ENCODE measurements at regions not wholly inside any gene's neighbourhood (a gene's known extent, or its start where the extent isn't known, plus 50 kb on each side); places are given as distances from the start of the nearest gene placed in this dataset.

DNA sequence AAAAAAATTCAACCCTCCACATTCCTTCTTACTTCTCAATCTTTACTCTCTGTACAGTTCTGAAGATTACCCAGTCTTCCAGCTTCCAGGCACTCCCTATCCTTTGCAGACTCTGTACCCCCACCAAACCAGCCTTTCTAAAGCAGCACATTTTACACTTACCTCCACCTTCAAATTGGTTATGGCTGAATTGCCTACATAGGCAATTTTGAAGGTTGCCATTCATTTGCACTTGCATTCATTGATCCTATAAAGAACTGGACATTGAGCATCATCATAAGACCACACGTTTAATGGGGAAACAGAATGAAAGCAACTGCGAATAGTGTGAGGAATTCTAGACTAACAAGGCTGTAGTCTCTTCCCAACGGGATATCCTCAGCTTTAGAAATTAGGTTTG lies 233.4 kb downstream of the TRIB2 start:
- TF ChIP-seq, protein P1, sequence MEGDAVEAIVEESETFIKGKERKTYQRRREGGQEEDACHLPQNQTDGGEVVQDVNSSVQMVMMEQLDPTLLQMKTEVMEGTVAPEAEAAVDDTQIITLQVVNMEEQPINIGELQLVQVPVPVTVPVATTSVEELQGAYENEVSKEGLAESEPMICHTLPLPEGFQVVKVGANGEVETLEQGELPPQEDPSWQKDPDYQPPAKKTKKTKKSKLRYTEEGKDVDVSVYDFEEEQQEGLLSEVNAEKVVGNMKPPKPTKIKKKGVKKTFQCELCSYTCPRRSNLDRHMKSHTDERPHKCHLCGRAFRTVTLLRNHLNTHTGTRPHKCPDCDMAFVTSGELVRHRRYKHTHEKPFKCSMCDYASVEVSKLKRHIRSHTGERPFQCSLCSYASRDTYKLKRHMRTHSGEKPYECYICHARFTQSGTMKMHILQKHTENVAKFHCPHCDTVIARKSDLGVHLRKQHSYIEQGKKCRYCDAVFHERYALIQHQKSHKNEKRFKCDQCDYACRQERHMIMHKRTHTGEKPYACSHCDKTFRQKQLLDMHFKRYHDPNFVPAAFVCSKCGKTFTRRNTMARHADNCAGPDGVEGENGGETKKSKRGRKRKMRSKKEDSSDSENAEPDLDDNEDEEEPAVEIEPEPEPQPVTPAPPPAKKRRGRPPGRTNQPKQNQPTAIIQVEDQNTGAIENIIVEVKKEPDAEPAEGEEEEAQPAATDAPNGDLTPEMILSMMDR (IDR thresholded peaks at IDR 0.05) = no peak
- TF ChIP-seq POLR2A (IDR thresholded peaks at IDR 0.05) = no peak

Data from vagina (tissue), 2 donors.